Right hindlimb (tissue), 1 donor: ENCODE measurements at regions not wholly inside any gene's neighbourhood (a gene's known extent, or its start where the extent isn't known, plus 50 kb on each side); places are given as distances from the start of the nearest gene placed in this dataset.
A peak's percentile ranks its signal among the peaks of the same experiment; 100 is the strongest.

Experiments
- DNase-seq: peaks from one replicate; pipeline ENCODE4 v3.0.0-alpha.2; 2018

GRCh38 chr9:1202512-1203280 is 152.5 kb downstream of the DMRT2 start:
- no peak for DNase-seq

GRCh38 chr9:1207686-1208085 is 157.5 kb downstream of the DMRT2 start:
- peak; percentile 24 for DNase-seq

GRCh38 chr9:1208157-1208556 is 158.0 kb downstream of the DMRT2 start:
- DNase-seq, result peak; percentile 43

- no peak for DNase-seq
Measured at GRCh38 chr9:1210954-1211353, 160.8 kb downstream of the DMRT2 start.

GRCh38 chr9:1216532-1216931 is 166.4 kb downstream of the DMRT2 start:
- DNase-seq, result no peak

- no peak for DNase-seq
Measured at GRCh38 chr9:1217076-1217475, 166.9 kb downstream of the DMRT2 start.

GRCh38 chr9:1219284-1219683 is 169.1 kb downstream of the DMRT2 start:
- DNase-seq, result no peak

- no peak for DNase-seq
Measured at GRCh38 chr9:1221298-1221697, 171.1 kb downstream of the DMRT2 start.

- DNase-seq, result no peak
Measured at GRCh38 chr9:1222511-1222910, 172.4 kb downstream of the DMRT2 start.

- peak; percentile 41 for DNase-seq
Measured at GRCh38 chr9:1231998-1232919, 182.1 kb downstream of the DMRT2 start.

GRCh38 chr9:1233568-1233967 is 183.4 kb downstream of the DMRT2 start:
- DNase-seq, result no peak

- DNase-seq, result no peak
Measured at GRCh38 chr9:1235650-1236049, 185.5 kb downstream of the DMRT2 start.

GRCh38 chr9:1236061-1236460 is 185.9 kb downstream of the DMRT2 start:
- no peak for DNase-seq

GRCh38 chr9:1238407-1238806 is 188.2 kb downstream of the DMRT2 start:
- DNase-seq, result no peak

- DNase-seq, result no peak
Measured at GRCh38 chr9:1248743-1249142, 198.6 kb downstream of the DMRT2 start.

GRCh38 chr9:1253064-1253979 is 203.2 kb downstream of the DMRT2 start:
- DNase-seq, result no peak

GRCh38 chr9:1254071-1254470 is 203.9 kb downstream of the DMRT2 start:
- DNase-seq, result no peak

- DNase-seq, result no peak
Measured at GRCh38 chr9:1256178-1256577, 206.0 kb downstream of the DMRT2 start.

- DNase-seq, result no peak
Measured at GRCh38 chr9:1261266-1261665, 211.1 kb downstream of the DMRT2 start.

GRCh38 chr9:1261879-1262766 is 212.0 kb downstream of the DMRT2 start:
- DNase-seq, result no peak

GRCh38 chr9:1267141-1267570 is 217.0 kb downstream of the DMRT2 start:
- DNase-seq, result no peak

- no peak for DNase-seq
Measured at GRCh38 chr9:1267581-1267980, 217.4 kb downstream of the DMRT2 start.
